ENCODE measurements at regions not wholly inside any gene's neighbourhood (a gene's known extent, or its start where the extent isn't known, plus 50 kb on each side); places are given as distances from the start of the nearest gene placed in this dataset.

- ChIA-PET POLR2A (no interaction called here), CTCF (interaction anchor here (0.9 to 1.3 kb wide), 2 partner anchors 10 to 26 kb away, joined by 3 read pairs; no protein-coding TSS in a partner anchor)
- no peak for DNase-seq (ENCODE audit: extremely low spot score)
- no peak for TF ChIP-seq CTCF (IDR thresholded peaks at IDR 0.05; ENCODE audit: control extremely low read depth, extremely low read depth, low read depth, missing control alignments)
Measured at GRCh38 chr6:112485827-112486212, 138.7 kb downstream of the RFPL4B start.

- TF ChIP-seq CTCF (IDR thresholded peaks at IDR 0.05; ENCODE audit: control extremely low read depth, extremely low read depth, low read depth, missing control alignments): no peak
- POLR2A ChIA-PET: no interaction called here
- DNase-seq (ENCODE audit: extremely low spot score): no peak
- CTCF ChIA-PET: interaction anchor here (0.9 to 1.3 kb wide), 2 partner anchors 9 to 25 kb away, joined by 3 read pairs; no protein-coding TSS in a partner anchor
Measured at GRCh38 chr6:112486454-112486853, 139.3 kb downstream of the RFPL4B start.

- ChIA-PET CTCF (no interaction called here), POLR2A (no interaction called here)
- TF ChIP-seq CTCF (IDR thresholded peaks at IDR 0.05; ENCODE audit: control extremely low read depth, extremely low read depth, low read depth, missing control alignments): no peak
Measured at GRCh38 chr6:112488238-112488637, 141.1 kb downstream of the RFPL4B start.

GRCh38 chr6:112501705-112502104, 154.6 kb downstream of the RFPL4B start:
- no peak for TF ChIP-seq CTCF (IDR thresholded peaks at IDR 0.05; ENCODE audit: control extremely low read depth, extremely low read depth, low read depth, missing control alignments)
- ChIA-PET CTCF (no interaction called here), POLR2A (no interaction called here)
- DNase-seq (ENCODE audit: extremely low spot score): no peak

More at GRCh38 chr6:112488238-112488637, 141.1 kb downstream of the RFPL4B start:
- DNase-seq (ENCODE audit: extremely low spot score): no peak

GRCh38 chr6:112502351-112503090, 155.4 kb downstream of the RFPL4B start:
- ChIA-PET CTCF (no interaction called here), POLR2A (no interaction called here)
- TF ChIP-seq CTCF (IDR thresholded peaks at IDR 0.05; ENCODE audit: control extremely low read depth, extremely low read depth, low read depth, missing control alignments): no peak
- no peak for DNase-seq (ENCODE audit: extremely low spot score)

GRCh38 chr6:112503091-112503596, 156.0 kb downstream of the RFPL4B start:
- ChIA-PET POLR2A (no interaction called here), CTCF (interaction anchor here (1.5 to 1.6 kb wide), 2 partner anchors 9 to 16 kb away, joined by 3 to 4 read pairs; no protein-coding TSS in a partner anchor)
- DNase-seq (ENCODE audit: extremely low spot score): no peak
- no peak for TF ChIP-seq CTCF (IDR thresholded peaks at IDR 0.05; ENCODE audit: control extremely low read depth, extremely low read depth, low read depth, missing control alignments)

Measured in GM10248 (cell line).